Fibroblast of skin of scalp (primary cell): ENCODE measurements at regions not wholly inside any gene's neighbourhood (a gene's known extent, or its start where the extent isn't known, plus 50 kb on each side); places are given as distances from the start of the nearest gene placed in this dataset.
"Not testable (repeated sequence)": the region's sequence is repeated elsewhere in the genome, so short reads cannot be mapped to it uniquely, and the experiment has no call there.

Experiments
- DNase-seq: peaks from one replicate; pipeline ENCODE4 v3.0.0-alpha.2; 2013

DNA sequence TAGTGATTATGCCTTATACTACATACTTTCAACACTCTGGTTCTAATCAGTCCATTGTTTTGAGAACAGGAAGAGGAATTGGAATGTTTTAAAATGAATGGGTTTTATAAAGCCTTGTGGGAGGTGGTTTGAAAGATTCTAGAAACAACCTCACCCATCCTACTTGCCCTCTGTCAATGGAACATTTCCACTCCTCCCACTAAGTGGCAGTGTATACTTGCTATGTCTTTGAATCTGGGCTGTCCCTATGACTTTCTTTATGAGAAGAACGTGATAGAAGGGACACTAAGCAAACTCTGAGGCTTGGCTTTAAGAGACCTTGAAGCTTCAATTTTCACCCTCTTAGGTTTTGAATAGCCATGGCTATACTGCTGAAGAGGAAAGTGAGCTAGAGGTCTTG lies 611.2 kb downstream of the PPP4R3C start:
- peak; percentile 59 for DNase-seq

DNA sequence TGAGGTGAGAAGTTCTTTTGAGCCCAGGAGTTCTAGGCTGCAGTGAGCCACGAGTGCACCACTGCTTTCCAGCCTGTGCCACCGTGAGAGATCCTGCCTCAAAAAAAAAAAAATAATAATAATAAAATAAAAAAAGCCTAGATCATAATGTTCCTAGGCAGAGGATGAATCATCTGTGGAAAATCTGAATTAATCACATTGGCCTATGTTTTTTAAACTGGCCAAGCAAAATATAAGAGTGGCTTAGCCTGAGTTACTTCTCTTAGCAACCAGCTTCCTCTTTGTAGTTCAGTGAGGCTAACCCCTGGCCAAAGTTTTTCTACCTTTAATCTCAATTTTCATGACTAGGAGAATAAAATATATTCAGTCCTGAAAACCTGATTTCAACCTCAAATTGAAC lies 614.6 kb downstream of the PPP4R3C start:
- DNase-seq: peak; percentile 37

DNA sequence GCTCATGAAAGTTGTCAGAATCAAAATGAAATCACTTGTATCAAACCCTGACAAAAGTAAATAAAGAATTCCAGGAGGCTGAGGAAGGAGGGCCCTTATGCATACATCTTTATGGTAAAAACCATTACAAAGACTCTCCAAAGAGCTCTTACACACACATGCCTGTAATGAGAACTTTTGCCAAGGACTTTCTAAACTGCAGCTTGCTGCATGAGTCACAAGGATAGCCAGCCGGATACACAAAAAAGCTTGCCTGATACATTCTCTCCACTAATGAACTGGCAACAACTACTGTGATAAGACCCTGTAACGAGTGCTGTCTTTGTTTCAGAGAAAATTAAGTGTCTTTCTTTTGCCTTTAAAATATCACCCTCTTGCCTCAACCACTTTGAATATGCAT lies 618.1 kb downstream of the PPP4R3C start:
- peak; percentile 51 for DNase-seq

GRCh38 chrX:26822448-26822847 lies 606.5 kb downstream of the MAGEB5 start:
- DNase-seq: no peak

DNA sequence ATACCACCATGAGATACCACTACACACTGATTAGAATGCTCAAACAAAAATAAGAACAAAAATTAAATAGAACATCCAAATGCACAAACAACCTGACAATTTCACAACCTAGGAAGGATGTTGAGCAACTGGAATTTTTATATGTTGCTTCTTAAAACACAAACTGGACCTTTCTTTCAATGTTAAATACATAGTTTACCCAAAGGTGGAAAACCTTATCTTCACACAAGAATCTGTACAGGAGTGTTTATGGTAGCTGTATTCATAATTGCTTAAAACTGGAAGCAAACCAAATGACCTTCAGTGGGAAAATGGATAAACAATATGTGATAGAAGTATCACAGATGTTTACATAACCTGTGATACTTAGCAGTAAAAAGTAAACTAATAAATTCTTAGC lies 573.8 kb downstream of the MAGEB5 start:
- DNase-seq: no peak

DNA sequence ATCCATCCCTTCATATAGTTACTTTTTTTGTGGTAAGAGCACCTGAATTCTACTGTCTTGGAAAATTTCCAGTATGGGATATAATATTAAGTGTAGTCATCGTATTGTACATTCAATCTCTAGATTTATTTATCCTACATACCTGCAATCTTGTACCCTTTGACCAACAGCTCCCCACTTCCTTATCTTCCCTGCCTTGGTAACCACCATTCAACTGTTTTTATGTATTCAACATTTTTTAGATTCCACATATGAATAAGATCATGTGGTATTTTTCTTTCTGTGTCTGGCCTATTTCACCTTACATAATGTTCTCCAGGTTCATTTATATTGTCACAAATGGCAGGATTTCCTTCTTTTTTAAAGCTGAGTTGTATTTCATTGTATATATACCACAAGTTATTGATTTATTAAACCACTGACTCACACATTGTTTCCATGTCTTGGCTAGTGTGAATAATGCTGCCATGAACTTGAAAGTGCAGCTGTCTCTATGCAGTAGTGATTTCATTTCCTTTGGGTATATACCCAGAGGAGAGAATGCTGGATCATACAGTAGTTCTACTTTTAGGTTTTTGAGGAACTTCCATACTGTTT lies 572.5 kb downstream of the MAGEB5 start:
- DNase-seq: no peak

DNA sequence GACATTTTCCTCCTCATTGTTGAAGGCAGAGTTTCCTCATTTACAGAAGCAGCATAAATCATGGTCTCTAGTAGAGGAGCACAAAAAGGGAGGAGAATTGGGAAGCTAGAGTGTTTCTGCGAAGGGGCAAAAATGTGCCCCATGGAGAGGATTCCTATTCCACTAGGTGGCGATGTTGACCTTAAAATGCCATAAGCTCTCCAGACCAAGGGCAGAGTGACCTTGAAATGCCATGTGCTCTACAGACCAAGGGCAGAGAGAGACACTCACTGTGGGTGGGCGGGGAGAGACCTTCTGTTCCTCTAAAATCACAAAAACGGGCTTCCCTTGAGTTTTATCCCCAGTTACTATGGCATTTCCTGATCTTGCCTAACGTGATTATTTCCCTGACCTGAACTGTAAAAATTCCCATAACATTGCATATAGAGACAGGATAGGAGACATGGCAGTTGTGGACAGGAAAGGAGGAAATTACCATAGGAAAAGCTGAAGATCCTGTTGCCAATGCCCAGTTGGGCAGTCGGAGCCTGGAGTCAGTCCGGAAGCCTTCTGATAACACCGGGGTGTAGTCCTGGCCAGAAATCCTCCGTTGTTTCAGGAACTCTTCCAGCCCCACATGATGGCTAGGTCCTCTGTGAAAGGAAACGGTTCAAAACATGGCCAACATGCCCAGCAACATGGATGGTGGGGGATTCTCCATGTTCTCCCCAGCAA lies 567.7 kb downstream of the MAGEB5 start:
- DNase-seq: peak; percentile 49

DNA sequence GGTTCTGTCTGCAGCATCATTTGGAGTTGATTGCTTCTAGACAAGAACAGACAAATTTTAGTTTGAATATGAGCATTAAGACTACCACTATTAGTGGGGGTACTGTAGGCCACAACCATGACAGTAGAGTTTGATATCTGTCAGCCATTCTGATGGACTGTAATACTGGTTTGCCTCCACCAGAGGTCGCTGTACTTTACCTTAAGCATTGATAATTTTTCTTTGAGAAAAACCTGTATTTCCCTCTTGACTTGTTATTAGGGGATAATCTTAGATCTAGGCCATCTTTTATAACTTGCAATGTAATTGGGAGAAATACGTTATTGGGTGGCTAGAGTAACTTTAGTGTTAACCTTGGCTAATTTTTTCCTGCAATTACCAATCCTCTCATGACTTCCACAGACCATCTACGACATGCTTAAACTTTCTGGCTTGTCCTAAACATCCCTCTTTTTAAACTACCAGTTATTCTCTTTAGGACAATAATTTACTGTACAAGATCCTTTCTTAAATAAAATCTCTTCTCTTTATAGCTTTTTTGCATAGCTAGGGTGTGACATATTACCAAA lies 562.4 kb downstream of the MAGEB5 start:
- no peak for DNase-seq

DNA sequence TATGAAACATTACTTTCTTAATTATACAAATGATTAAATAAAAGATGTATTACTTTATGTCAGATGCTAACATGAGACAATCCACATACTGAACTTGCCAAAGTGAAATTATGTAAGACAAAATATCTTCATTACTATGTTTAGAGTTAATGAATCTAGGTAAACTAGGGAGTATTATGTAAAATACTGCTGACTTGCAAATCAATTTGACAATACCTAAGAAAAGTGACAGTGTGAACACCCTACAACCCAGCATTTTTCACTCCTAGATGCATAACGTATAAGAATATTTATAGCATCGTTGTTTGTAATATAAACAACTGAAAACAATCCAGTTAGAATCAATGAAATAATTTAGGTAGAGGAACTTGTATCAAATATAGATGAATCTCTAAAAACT lies 546.3 kb downstream of the MAGEB5 start:
- DNase-seq: no peak

DNA sequence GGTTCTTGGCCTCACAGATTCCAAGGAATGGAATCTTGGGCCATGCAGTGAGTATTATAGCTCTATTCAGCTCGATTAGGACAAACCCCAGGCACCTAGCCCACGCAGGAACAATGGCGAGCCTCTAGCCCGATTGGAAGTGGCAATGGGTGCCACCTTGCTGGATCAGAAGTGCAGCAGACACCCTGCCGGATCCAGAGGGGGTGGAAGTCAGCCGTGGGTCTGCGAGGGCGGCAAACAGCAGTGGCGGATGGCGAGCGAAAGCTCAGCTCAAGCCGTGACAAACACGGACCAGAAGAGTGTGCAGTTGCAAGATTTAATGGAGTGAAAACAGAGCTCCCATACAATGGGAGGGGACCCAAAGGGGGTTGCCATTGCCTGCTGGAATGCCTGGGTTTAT lies 539.8 kb downstream of the MAGEB5 start:
- DNase-seq: not testable (repeated sequence)

DNA sequence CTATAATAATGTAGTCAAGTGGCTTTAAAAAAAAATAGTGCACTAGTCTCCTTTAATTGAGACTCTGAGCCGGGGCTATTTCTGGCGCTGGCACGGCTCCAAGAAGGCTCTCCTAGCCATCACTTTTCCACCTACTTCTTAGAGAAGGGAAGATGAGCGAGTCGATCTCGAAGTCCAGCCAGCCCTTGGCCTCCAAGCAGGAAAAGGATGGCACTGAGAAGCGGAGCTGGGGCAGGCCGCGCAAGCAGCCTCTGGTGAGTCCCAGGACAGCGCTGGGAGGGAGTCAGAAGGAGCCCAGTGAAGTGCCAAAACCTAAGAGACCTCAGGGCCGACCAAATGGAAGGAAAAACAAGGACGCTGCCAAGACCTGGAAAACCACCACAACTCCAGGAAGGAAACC lies 531.9 kb downstream of the MAGEB5 start:
- no peak for DNase-seq

DNA sequence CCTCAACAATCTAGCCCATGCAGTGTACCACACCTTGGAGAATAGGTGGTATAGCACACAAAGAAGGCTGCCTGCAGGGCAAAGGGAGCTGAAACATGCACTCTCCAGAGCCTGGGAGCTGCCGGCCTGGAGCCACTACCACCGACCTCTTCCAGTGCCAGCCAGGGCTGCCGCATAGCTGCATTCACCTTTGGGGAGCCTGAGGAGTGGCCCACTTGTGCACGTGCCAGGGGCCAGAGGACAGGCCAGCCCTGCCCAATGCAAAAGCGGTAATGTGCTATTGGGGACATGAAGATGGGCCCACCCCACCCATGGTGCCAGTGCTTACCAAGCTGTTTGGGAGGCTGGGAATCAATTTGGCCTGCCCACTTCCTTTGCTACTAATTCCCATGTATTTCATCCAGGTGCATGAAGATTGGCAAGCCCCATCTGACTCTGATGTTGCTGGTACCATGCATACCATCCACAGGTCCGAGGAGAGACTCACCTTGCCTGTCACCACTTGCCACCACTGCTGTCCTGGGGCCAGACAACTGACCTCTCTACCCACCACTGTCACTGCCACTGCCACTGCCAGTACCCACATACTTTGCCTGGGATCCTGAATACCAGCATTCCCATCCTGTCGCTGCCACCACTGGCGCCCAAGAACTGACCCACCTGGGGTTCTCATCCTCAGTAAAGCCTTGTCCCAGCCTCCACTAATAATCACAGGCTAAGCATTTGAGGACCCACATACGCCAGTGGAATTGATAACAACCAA lies 506.9 kb downstream of the MAGEB5 start:
- DNase-seq: no peak

- DNase-seq: peak; percentile 66
These were observed 456.6 kb downstream of the MAGEB5 start for GRCh38 chrX:26672571-26672970.

DNA sequence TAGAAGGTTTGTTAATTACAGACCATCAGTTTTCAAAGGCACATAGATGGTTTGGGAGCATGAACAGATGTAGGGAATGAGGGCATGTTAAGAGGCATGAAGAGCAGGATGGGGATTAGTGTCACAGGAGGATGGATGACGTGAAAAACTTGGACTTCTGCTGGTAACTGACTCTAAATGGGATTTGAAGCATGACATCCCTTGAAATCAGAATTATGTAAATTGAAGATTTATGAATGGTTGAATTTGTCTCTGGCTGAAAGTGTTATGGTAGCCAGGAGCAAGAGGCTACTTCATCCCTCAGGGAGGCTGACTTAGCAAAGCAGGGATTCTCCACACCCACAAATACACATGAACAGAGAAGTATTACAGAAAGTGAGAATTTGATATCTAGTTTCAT lies 454.6 kb downstream of the MAGEB5 start:
- DNase-seq: no peak

DNA sequence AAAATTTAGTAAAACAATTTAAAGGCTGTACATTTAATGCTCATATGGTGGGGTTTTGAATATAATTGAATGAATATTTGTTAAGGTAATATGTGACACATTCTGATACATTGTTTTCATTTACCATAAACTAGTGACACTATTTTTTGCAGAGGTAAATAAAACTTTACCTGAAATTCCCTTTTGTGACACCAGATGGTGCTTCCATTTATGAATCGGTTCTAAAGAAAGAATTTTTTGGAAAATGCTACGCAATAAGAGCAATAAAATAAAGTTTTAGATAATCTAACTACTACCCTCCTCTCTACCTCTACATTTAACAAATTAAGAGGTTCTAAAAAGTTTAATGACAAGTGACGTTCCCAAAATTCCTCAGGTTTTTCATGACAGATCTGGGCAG lies 448.9 kb downstream of the MAGEB5 start:
- no peak for DNase-seq

DNA sequence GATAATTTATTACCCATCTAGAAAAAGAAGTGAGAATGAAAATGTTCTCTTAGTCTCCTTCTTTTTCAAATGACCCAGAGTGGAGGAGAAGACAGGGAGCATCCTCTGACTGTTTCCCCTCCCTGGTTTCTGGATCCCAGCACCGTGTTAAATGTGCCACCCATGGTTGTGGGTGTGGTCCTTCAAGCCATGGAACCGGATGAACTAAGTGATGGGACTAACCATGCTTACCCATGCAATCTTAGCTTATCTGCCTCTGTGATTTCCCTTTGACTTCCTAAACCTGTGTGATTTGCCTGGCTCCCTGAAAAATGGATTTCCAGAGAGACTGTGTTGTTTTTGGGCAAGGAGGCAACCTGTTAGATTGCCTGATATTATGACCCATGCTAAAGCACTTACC lies 437.1 kb downstream of the MAGEB5 start:
- no peak for DNase-seq

- DNase-seq: no peak
These were observed 435.8 kb downstream of the MAGEB5 start for GRCh38 chrX:26651755-26652154.

- DNase-seq: peak; percentile 9
These were observed 433.6 kb downstream of the MAGEB5 start for GRCh38 chrX:26649534-26649933.

DNA sequence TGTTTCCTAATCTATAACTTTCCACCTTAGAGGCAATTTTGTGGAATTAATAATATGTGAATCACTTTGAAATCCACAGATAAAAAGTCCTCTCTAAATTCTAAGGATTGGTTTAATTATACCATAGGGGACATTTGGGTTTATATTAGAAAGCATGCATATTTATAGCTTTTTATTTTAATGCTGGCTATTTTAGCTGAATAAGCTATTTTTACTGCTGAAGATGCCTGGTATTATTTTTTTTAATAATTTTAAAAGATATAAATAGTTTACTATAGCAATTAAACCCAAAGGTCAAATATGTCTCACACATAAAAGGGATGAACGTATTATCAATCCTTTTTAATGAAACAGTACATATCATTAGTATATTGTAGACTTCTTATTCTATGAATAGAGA lies 415.4 kb downstream of the MAGEB5 start:
- no peak for DNase-seq

GRCh38 chrX:26613956-26614355 lies 398.0 kb downstream of the MAGEB5 start:
- DNase-seq: peak; percentile 56

GRCh38 chrX:26606971-26607370 lies 391.0 kb downstream of the MAGEB5 start:
- DNase-seq: no peak

DNA sequence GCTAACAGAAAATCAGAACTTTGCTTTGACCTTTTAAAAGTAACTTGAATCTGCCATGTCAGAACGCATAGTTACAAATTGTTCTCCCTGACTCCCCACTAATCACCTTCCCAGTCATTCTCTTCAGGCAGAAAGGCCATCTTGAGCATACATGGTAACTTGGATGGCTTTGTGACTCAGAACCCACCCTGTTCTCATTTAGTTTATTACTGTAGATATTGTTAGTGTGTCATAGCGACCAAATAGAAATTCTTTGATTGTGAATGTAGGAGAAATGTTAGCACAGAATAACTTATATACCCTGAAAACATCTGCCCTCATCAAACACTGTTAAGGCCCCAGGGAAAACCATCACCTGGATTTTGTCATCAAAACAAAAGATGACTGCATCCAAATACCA lies 382.0 kb downstream of the MAGEB5 start:
- no peak for DNase-seq

DNA sequence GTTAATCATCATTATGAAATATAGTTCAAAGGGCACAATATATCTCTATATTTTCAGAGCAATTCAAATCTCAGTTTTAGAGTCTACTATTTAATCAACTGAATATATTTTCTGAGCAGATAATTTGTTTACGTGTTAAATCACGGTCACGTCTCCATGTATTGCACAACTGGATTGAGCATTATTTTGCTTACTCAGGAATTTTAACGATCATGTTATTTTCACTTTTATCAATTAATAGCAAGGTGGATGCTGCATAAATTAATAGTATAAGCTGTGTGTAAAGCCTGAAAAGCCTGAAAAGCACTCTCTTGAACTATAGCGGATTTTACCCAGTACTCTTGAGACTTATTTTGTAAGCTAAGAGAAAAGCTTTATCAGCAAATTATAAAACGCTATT lies 374.9 kb downstream of the MAGEB5 start:
- DNase-seq: no peak

DNA sequence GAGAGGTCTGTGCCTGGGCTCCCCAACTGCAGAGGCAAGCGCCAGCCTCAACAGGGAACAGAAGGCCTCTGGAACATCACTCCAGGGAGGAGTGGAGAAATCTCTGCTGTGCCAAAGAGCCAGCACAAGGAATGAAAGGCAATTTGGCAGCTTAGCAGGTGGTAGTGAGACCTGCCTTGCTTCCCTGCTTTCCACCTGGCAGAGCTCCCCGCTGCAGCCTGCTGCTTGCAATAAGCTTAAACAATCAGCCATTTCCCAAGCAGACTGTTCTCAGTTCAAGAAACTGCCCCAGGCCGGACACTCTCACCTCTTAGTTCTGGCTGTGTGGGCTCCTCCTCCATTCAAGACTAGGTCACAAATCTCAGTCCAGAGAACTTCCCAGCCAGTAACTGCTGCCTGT lies 370.6 kb downstream of the MAGEB5 start:
- DNase-seq: no peak
